Pulmonary artery endothelial cell (primary cell): ENCODE measurements at regions not wholly inside any gene's neighbourhood (a gene's known extent, or its start where the extent isn't known, plus 50 kb on each side); places are given as distances from the start of the nearest gene placed in this dataset.
"Not testable (repeated sequence)": the region's sequence is repeated elsewhere in the genome, so short reads cannot be mapped to it uniquely, and the experiment has no call there.

Source experiments
- DNase-seq: peaks from one replicate; pipeline ENCODE4 v3.0.0-alpha.2; 2011; ENCODE audit warnings: low read depth, low spot score

GRCh38 chr11:129726179-129726578, 89.5 kb upstream of the TMEM45B start:
- DNase-seq = no peak

GRCh38 chr11:129728581-129728980, 87.1 kb upstream of the TMEM45B start:
- DNase-seq = no peak

- DNase-seq = no peak
Measured at GRCh38 chr11:129729216-129729615, 86.4 kb upstream of the TMEM45B start.

- DNase-seq = no peak
Measured at GRCh38 chr11:129729823-129730222, 85.8 kb upstream of the TMEM45B start.

DNA sequence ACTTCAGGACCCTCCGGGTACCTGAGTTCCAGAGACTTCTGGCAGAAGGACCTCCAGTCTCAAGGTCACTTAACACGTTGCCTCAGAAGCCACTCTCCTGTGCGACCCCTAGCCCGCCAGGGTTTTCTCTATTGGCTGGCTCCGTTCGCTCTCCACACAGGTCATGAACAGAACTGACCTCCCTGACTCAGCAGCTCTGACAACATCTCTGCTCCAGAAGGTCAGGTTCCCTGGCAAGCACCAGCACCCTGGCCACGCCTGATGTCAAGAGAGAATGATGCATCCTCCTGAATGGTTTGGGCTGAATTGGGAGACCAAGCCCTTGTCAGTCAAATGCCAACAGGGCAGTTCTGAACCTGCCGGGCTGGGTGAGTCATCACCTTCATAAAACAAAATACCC, 84.3 kb upstream of the TMEM45B start:
- DNase-seq = no peak

GRCh38 chr11:129732941-129733340, 82.7 kb upstream of the TMEM45B start:
- no peak for DNase-seq

- no peak for DNase-seq
Measured at GRCh38 chr11:129733384-129733783, 82.3 kb upstream of the TMEM45B start.

GRCh38 chr11:129733981-129734380, 81.7 kb upstream of the TMEM45B start:
- no peak for DNase-seq

DNA sequence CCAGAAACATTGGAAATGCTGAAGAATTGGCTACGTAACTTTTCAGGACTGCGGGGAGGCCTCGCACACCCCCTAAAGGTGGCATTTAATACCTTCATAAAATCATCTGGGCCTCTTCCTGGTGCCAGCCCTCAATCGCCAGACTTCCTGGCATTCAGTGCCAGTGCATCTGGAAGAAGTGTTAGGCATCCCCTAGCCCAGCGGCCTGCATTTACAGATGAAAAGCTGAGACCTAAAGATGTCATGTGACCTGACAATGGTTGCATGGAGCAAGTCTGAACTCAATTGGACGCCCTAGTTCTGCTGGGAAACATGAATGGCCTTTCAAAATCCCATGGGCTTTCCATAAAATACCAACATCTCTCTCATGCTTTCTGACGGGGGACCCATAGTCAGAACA, 81.0 kb upstream of the TMEM45B start:
- DNase-seq = no peak

- DNase-seq = no peak
Measured at GRCh38 chr11:129737831-129738230, 77.8 kb upstream of the TMEM45B start.

GRCh38 chr11:129738242-129738641, 77.4 kb upstream of the TMEM45B start:
- no peak for DNase-seq

DNA sequence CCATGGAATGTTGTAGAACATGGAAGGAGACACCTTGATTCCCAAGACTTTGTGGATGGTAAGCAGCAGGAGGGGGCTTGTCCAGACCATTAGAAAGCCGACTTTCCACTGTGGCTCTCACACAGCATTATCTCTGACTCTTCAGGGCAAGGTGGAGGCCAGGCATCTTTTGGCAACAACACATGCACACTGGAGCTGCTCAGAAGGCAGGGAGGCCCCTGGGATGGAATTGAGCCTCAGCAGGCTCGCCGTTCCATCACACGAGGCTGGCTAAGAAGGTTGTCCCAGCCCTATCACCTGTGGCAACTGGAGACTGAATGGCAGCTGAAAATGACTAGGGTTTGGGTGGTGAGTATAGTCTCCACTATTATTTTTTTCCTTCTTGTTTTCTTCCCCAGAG, 76.3 kb upstream of the TMEM45B start:
- DNase-seq = no peak

DNA sequence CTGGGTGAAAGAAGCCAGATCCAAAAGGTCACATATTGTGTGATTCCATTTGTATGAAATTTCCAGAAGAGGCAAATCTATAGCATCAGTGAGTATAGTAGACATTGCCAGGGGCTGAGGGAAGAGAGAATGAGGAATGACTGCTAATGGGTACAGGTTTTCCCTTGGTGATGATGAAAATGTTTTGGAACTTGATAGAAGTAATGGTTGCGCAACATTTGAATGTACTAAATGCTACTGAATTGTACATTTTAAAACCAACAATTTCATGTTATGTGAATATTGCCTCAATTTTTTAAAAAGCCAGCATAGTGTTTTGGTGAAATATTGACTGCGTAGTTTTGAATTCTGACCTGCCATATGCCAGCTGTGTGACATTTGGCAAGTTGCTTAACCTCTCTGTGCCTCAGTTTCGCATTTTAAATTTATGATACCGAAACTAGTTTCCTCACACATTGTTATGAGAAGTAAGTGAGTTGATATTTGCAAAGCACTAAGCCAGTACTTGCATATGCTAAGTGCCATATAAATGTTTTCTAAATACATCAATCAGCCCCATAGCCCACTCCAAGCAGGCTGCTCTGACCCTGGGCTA, 75.4 kb upstream of the TMEM45B start:
- no peak for DNase-seq

GRCh38 chr11:129743112-129743815, 72.4 kb upstream of the TMEM45B start:
- no peak for DNase-seq

GRCh38 chr11:129747071-129747470, 68.6 kb upstream of the TMEM45B start:
- DNase-seq = no peak

GRCh38 chr11:129749141-129749540, 66.5 kb upstream of the TMEM45B start:
- DNase-seq = no peak

- DNase-seq = peak; percentile 8
Measured at GRCh38 chr11:129750343-129751292, 65.0 kb upstream of the TMEM45B start.

DNA sequence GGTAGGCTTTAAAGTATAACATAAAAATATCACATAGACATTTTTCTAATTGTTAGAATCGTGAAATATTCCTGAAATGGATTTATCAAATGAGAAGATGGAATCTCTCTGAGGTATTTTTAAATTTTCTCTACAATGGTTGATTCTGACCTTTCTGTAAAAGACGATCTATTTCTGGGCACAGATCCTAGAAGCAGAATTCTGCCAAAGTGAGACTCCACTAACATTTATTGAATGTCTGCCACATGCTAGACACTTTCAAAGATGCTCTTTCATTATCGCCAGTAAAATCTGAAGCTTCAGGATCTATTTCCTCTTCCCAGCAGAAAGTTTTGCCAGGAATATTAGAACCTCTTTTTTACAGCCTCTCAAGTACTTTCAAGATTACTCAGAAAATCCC, 64.1 kb upstream of the TMEM45B start:
- DNase-seq = no peak

- DNase-seq = not testable (repeated sequence)
Measured at GRCh38 chr11:129763569-129763968, 52.1 kb upstream of the TMEM45B start.

- not testable (repeated sequence) for DNase-seq
Measured at GRCh38 chr11:129764204-129764603, 51.4 kb upstream of the TMEM45B start.
